ENCODE measurements at regions not wholly inside any gene's neighbourhood (a gene's known extent, or its start where the extent isn't known, plus 50 kb on each side); places are given as distances from the start of the nearest gene placed in this dataset.

DNA sequence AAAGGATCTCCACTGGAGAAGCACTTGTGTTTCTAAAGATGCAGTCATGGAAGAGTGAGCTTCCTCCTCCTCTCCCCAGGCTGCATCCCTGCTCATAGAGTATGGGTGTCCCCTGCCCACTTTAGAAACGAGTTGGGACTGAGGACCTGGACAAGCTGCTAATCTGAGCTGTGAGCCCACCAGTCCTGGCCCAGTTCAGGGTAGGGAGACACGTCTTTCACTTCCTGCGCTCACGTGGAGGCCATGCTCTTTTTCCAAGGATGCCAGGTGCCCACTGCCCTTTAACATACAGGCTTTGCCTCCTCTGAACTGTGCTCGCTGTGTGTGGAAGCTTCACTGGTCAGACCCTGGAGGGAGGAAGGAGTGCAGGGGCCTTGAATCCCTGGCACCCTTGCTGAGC, 316.3 kb downstream of the UACA start:
- intact Hi-C loops (cut with micrococcal nuclease) = no loop called here
- TF ChIP-seq, protein P1, sequence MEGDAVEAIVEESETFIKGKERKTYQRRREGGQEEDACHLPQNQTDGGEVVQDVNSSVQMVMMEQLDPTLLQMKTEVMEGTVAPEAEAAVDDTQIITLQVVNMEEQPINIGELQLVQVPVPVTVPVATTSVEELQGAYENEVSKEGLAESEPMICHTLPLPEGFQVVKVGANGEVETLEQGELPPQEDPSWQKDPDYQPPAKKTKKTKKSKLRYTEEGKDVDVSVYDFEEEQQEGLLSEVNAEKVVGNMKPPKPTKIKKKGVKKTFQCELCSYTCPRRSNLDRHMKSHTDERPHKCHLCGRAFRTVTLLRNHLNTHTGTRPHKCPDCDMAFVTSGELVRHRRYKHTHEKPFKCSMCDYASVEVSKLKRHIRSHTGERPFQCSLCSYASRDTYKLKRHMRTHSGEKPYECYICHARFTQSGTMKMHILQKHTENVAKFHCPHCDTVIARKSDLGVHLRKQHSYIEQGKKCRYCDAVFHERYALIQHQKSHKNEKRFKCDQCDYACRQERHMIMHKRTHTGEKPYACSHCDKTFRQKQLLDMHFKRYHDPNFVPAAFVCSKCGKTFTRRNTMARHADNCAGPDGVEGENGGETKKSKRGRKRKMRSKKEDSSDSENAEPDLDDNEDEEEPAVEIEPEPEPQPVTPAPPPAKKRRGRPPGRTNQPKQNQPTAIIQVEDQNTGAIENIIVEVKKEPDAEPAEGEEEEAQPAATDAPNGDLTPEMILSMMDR (IDR thresholded peaks at IDR 0.05) = no peak
- Histone ChIP-seq H3K4me3 (ENCODE audit: low read length) (no peak overlapping the region), H3K27ac (ENCODE audit: low read length) (no peak overlapping the region), H3K9me3 (ENCODE audit: control insufficient read depth, insufficient read depth, low read length) (no peaks in the 10 kb centered on the region), H3K4me1 (ENCODE audit: control insufficient read depth, insufficient read depth, low read length) (peaks cover 24% of the 10 kb centered on the region), H3K36me3 (ENCODE audit: control insufficient read depth, insufficient read depth, low read length) (no peaks in the 10 kb centered on the region), H3K27me3 (ENCODE audit: control insufficient read depth, insufficient read depth, low read length) (peaks cover 12% of the 10 kb centered on the region)
- no peaks in the 10 kb centered on the region for H3K9me3 Mint-ChIP-seq
- DNase-seq (no peak), ATAC-seq (no peak)
- no peaks in the 10 kb centered on the region for H3K36me3 Mint-ChIP-seq
- H3K4me3 Mint-ChIP-seq = no peak overlapping the region
- peaks cover 60 to 81% of the 10 kb centered on the region in 2 donors for H3K27me3 Mint-ChIP-seq (ENCODE audit: low read depth in 2 of 2)
- 91% methylated on average over 5 of the region's 5 CpGs for WGBS (ENCODE audit: insufficient coverage)
- H3K4me1 Mint-ChIP-seq = peaks cover 16 to 19% of the 10 kb centered on the region in 2 donors
- H3K27ac Mint-ChIP-seq = no peak overlapping the region

DNA sequence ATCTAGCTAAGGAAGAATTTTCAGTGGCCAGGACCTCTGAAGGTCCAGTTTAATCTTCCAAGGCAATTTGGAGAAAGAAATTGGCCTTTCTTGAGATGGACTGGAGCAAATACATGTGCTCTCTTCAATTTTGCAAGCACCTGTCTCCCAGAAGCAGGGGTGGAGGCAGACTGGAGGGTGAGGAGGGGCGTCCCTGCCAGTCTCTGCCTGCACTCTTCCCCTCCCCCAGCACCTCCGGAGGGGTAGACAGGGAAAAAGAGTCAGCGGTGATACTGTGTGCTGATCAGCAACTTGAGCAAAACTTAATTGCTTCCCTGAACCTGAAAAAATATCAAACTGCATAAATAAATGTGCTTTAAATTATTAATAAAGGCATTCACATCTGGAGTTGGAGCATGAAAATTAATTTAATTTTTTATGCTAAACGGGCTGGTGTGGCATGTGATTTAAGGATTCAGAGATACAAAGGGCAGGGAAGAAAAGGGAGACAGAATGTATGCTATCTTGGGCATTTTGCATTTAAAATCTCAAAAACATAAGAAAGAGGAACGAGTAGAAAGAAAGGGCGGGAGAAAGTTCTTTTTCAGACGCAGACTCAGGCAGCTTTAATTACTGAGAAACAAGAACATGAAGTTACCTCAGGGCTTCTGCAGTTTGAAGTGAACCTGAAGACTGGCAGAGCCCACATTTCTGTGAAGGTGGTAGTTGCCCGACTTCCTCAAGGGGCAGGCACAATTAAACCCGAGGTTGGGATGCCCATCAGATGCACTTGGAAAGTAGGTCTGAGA, 319.7 kb downstream of the UACA start:
- Histone ChIP-seq H3K27ac (ENCODE audit: low read length) (no peak overlapping the region), H3K36me3 (ENCODE audit: control insufficient read depth, insufficient read depth, low read length) (no peaks in the 10 kb centered on the region), H3K4me3 (ENCODE audit: low read length) (no peak overlapping the region), H3K4me1 (ENCODE audit: control insufficient read depth, insufficient read depth, low read length) (peaks cover 15% of the 10 kb centered on the region), H3K9me3 (ENCODE audit: control insufficient read depth, insufficient read depth, low read length) (no peaks in the 10 kb centered on the region), H3K27me3 (ENCODE audit: control insufficient read depth, insufficient read depth, low read length) (peaks cover 4% of the 10 kb centered on the region)
- no peaks in the 10 kb centered on the region for H3K36me3 Mint-ChIP-seq
- no peak overlapping the region for H3K27ac Mint-ChIP-seq
- no peak overlapping the region for H3K4me3 Mint-ChIP-seq
- DNase-seq (no peak), ATAC-seq (no peak)
- WGBS (ENCODE audit: insufficient coverage) = 52% methylated on average over 9 of the region's 9 CpGs
- TF ChIP-seq, protein P1 (IDR thresholded peaks at IDR 0.05) = no peak
- H3K9me3 Mint-ChIP-seq = no peaks in the 10 kb centered on the region
- H3K4me1 Mint-ChIP-seq = peaks cover 14 to 21% of the 10 kb centered on the region in 2 donors
- intact Hi-C loops (cut with micrococcal nuclease) = no loop called here
- H3K27me3 Mint-ChIP-seq (ENCODE audit: low read depth in 2 of 2) = peaks cover 59 to 85% of the 10 kb centered on the region in 2 donors

DNA sequence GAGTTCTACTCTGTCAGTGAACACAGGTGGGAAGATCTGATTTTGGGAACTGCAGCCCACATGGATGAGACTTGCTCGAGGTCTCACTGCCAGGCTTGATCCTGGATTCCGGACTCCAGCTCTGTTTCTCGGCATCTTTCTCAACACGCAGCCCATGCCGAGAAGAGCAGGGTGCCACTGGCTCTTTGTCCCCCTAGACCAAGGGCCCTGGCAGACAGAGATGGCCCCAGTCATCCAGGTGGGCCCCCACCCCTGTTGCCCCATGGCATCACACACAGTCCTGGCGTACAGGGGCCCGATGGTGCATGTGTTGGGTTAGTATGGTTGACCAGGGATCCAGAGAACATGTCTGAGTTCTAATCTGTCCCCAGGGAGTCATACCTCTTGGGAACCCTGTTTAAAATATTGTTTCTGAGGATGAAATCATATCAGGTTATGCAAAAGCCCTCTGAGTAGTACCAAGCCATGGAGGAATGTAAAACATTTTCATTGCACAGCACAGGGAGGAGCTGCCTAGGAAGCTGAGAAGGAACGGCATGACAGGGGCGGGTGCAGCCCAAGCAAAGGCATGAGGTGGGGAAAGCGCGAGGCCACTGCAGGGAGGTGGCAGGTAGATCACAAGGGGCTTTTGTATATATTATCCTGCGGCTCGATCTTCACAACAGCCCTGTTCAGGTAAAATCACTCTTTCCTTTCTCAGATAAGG, 320.6 kb downstream of the UACA start:
- Mint-ChIP-seq H3K27me3 (ENCODE audit: low read depth in 2 of 2) (peaks cover 51 to 76% of the 10 kb centered on the region in 2 donors), H3K27ac (no peak overlapping the region), H3K36me3 (no peaks in the 10 kb centered on the region), H3K4me1 (peaks cover 5 to 12% of the 10 kb centered on the region in 2 donors), H3K9me3 (no peaks in the 10 kb centered on the region), H3K4me3 (no peak overlapping the region)
- TF ChIP-seq, protein P1 (IDR thresholded peaks at IDR 0.05) = no peak
- WGBS (ENCODE audit: insufficient coverage) = 90% methylated on average over 13 of the region's 13 CpGs
- Histone ChIP-seq H3K9me3 (ENCODE audit: control insufficient read depth, insufficient read depth, low read length) (no peaks in the 10 kb centered on the region), H3K27ac (ENCODE audit: low read length) (no peak overlapping the region), H3K4me3 (ENCODE audit: low read length) (no peak overlapping the region), H3K27me3 (ENCODE audit: control insufficient read depth, insufficient read depth, low read length) (no peaks in the 10 kb centered on the region), H3K36me3 (ENCODE audit: control insufficient read depth, insufficient read depth, low read length) (no peaks in the 10 kb centered on the region), H3K4me1 (ENCODE audit: control insufficient read depth, insufficient read depth, low read length) (peaks cover 6% of the 10 kb centered on the region)
- DNase-seq (no peak), ATAC-seq (no peak)
- intact Hi-C loops (cut with micrococcal nuclease) = no loop called here
